Keratinocyte (primary cell): ENCODE measurements at regions not wholly inside any gene's neighbourhood (a gene's known extent, or its start where the extent isn't known, plus 50 kb on each side); places are given as distances from the start of the nearest gene placed in this dataset.

Experiments
- DNase-seq: peaks from one replicate; pipeline ENCODE4 v3.0.0-alpha.2; 2011; ENCODE audit warnings: low read depth, missing footprints, low spot score
- FAIRE-seq: peaks from 2 replicates; lab custom pipeline; 2011; peaks lifted over from hg19 to GRCh38; lab: Jason Lieb, UNC
- H2AFZ ChIP-seq: 2 replicates; pipeline ENCODE4 v1.6.0; 2012; ENCODE audit warnings: low read length, control low read depth, inconsistent platforms; ENCODE audit not compliant: control insufficient read depth
- H3K27ac ChIP-seq: 2 replicates; pipeline ENCODE4 v1.5.1; 2011; ENCODE audit warnings: low read length; ENCODE audit not compliant: control insufficient read depth, insufficient read depth
- H3K27me3 ChIP-seq: 3 replicates; pipeline ENCODE4 v1.6.0; 2011; ENCODE audit warnings: low read length; ENCODE audit not compliant: control insufficient read depth, insufficient read depth; ENCODE audit errors: extremely low read depth
- H3K36me3 ChIP-seq, 2 experiments: 2 replicates in 1 of 2; 3 replicates in 1 of 2; pipeline ENCODE4 v1.5.1; 2011; ENCODE audit warnings: low read length in 2 of 2, mild to moderate bottlenecking in 1 of 2; ENCODE audit not compliant: control insufficient read depth in 2 of 2, insufficient read depth in 2 of 2; ENCODE audit errors: extremely low read depth in 1 of 2
- H3K4me1 ChIP-seq: 3 replicates; pipeline ENCODE4 v1.5.1; 2011; ENCODE audit warnings: low read length; ENCODE audit not compliant: control insufficient read depth, insufficient read depth; ENCODE audit errors: extremely low read depth
- H3K4me2 ChIP-seq: 3 replicates; pipeline ENCODE4 v1.6.0; 2011; ENCODE audit warnings: low read depth, low read length; ENCODE audit not compliant: control insufficient read depth, insufficient read depth; ENCODE audit errors: extremely low read depth
- H3K4me3 ChIP-seq, 3 experiments: fragments of 200-600 bp in 1 of 3; sonication (generic) in 1 of 3; 2 replicates in 2 of 3; 3 replicates in 1 of 3; pipeline ENCODE4 v1.5.1; 2011 to 2016; ENCODE audit warnings: low read length in 3 of 3, mild to moderate bottlenecking in 3 of 3, control low read depth in 2 of 3, inconsistent platforms in 1 of 3, low read depth in 1 of 3, mixed read lengths in 1 of 3, mixed run types in 1 of 3, moderate library complexity in 1 of 3; ENCODE audit not compliant: control insufficient read depth in 2 of 3, insufficient read depth in 2 of 3; ENCODE audit errors: extremely low read depth in 1 of 3
- H3K79me2 ChIP-seq: 2 replicates; pipeline ENCODE4 v1.6.0; 2012; ENCODE audit warnings: low read length; ENCODE audit not compliant: control insufficient read depth, insufficient read depth
- H3K9ac ChIP-seq: 3 replicates; pipeline ENCODE4 v1.6.0; 2011; ENCODE audit warnings: low read length; ENCODE audit not compliant: control insufficient read depth, insufficient read depth; ENCODE audit errors: extremely low read depth
- H3K9me1 ChIP-seq: 3 replicates; pipeline ENCODE4 v1.6.0; 2011; ENCODE audit warnings: low read length; ENCODE audit not compliant: control insufficient read depth, insufficient read depth; ENCODE audit errors: extremely low read depth
- H3K9me3 ChIP-seq: 2 replicates; pipeline ENCODE4 v1.5.1; 2012; ENCODE audit warnings: low read depth, low read length; ENCODE audit not compliant: control insufficient read depth
- H4K20me1 ChIP-seq: 3 replicates; pipeline ENCODE4 v1.6.0; 2011; ENCODE audit warnings: low read length; ENCODE audit not compliant: control insufficient read depth, insufficient read depth; ENCODE audit errors: extremely low read depth
- EZH2 ChIP-seq: IDR thresholded peaks from one replicate; pipeline ENCODE4 v1.6.1; 2012; ENCODE audit warnings: inconsistent platforms, mild to moderate bottlenecking, low read length, moderate library complexity
- dilution Hi-C: fragments of 300-500 bp; cut with MboI; formaldehyde crosslinking; loops from one replicate; pipeline ENCODE4 v1.7.0; 2020; ENCODE audit warnings: low sequenced_read_pairs; ENCODE audit not compliant: extremely low pct_ligation_motif_present
- TF ChIP-seq, protein P1 (sequence below), 3 experiments: IDR thresholded peaks in 1 of 3; conservative IDR thresholded peaks in 1 of 3; optimal IDR thresholded peaks in 1 of 3; 2 replicates in 2 of 3; 3 replicates in 1 of 3; pipeline versions ENCODE3 to v1.5.1; 2011; ENCODE audit warnings: low read length in 3 of 3, mild to moderate bottlenecking in 3 of 3, moderate library complexity in 2 of 3, control low read depth in 1 of 3, inconsistent platforms in 1 of 3; ENCODE audit not compliant: insufficient read depth in 2 of 3; ENCODE audit errors: extremely low read depth in 1 of 3

DNA sequence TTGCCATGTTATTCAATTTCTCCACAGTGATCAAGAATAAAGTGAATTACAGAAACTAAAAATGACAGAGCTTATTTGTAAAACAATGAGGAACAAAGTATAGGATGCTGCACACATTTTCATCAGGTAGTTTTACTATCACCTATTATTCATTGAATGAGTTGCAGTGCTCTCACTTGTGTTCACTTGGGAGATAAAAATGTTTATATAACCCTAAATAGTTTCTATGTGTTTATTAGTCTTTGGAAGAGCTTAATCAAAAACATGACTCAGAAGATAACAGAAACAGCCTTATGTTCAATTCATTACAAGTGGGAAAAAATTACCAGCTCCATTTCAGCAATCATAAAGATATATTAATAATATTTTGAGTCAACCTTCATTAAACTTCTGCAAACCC, 796.2 kb downstream of the SLITRK1 start:
- no peak overlapping the region for H3K9ac ChIP-seq
- H2AFZ ChIP-seq: no peak overlapping the region
- H3K9me1 ChIP-seq: no peaks in the 10 kb centered on the region
- no peak overlapping the region for H3K27ac ChIP-seq
- no peak overlapping the region for H3K4me3 ChIP-seq
- no peak for FAIRE-seq
- H4K20me1 ChIP-seq: no peaks in the 10 kb centered on the region
- H3K4me2 ChIP-seq: no peak overlapping the region
- H3K27me3 ChIP-seq: no peaks in the 10 kb centered on the region
- H3K9me3 ChIP-seq: no peaks in the 10 kb centered on the region
- H3K79me2 ChIP-seq: no peaks in the 10 kb centered on the region
- no peaks in the 10 kb centered on the region for H3K4me1 ChIP-seq
- dilution Hi-C loops: no loop called here
- no peaks in the 10 kb centered on the region for H3K36me3 ChIP-seq
- TF ChIP-seq, protein P1, sequence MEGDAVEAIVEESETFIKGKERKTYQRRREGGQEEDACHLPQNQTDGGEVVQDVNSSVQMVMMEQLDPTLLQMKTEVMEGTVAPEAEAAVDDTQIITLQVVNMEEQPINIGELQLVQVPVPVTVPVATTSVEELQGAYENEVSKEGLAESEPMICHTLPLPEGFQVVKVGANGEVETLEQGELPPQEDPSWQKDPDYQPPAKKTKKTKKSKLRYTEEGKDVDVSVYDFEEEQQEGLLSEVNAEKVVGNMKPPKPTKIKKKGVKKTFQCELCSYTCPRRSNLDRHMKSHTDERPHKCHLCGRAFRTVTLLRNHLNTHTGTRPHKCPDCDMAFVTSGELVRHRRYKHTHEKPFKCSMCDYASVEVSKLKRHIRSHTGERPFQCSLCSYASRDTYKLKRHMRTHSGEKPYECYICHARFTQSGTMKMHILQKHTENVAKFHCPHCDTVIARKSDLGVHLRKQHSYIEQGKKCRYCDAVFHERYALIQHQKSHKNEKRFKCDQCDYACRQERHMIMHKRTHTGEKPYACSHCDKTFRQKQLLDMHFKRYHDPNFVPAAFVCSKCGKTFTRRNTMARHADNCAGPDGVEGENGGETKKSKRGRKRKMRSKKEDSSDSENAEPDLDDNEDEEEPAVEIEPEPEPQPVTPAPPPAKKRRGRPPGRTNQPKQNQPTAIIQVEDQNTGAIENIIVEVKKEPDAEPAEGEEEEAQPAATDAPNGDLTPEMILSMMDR (optimal IDR thresholded peaks at IDR 0.05 in 1 of 3, IDR thresholded peaks at IDR 0.05 in 1 of 3, conservative IDR thresholded peaks at IDR 0.05 in 1 of 3; ENCODE audit: extremely low read depth in 1 of 3, insufficient read depth in 2 of 3, low read length in 3 of 3): no peak
- no peak for TF ChIP-seq EZH2
- no peak for DNase-seq

DNA sequence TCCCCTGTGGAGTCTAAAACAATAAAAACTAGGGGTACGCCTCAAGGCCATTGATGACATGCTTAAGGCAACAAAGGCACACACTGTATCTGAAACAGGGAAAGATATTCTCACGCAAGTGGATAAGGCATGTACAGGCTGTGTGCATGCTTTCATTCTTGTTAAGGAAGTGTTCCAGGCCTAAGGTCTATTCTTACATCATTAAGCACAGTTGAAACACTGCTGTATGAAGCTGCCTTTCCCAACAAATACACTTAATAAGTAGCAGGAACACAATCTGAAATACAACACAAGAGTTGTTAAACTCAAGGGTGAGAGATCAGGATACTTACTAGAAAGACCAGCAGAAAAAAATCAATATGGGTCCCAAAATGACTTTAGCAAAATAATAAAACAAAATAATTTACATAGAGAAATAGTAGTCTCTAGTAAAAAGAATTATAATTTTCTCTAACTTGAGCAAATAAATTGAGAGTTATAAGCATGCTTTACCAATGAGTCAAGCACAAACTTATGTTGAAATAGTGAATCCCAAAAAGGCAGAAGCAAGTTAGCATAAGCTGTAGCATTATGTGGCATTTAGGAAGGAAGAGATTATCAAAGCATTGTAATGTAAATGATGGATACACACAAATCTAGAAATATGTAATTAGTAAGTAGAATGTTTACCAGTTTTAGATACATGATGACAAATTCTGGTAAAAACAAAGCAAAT, 796.9 kb downstream of the SLITRK1 start:
- no peak overlapping the region for H3K27ac ChIP-seq
- no peak overlapping the region for H3K4me2 ChIP-seq
- no peaks in the 10 kb centered on the region for H3K9me1 ChIP-seq
- no peak overlapping the region for H3K4me3 ChIP-seq
- TF ChIP-seq, protein P1 (optimal IDR thresholded peaks at IDR 0.05 in 1 of 3, IDR thresholded peaks at IDR 0.05 in 1 of 3, conservative IDR thresholded peaks at IDR 0.05 in 1 of 3; ENCODE audit: extremely low read depth in 1 of 3, insufficient read depth in 2 of 3, low read length in 3 of 3): no peak
- no peak for TF ChIP-seq EZH2
- no peaks in the 10 kb centered on the region for H3K4me1 ChIP-seq
- dilution Hi-C loops: no loop called here
- H3K9me3 ChIP-seq: no peaks in the 10 kb centered on the region
- no peaks in the 10 kb centered on the region for H3K79me2 ChIP-seq
- no peak for FAIRE-seq
- H3K9ac ChIP-seq: no peak overlapping the region
- no peaks in the 10 kb centered on the region for H3K36me3 ChIP-seq
- no peaks in the 10 kb centered on the region for H4K20me1 ChIP-seq
- no peaks in the 10 kb centered on the region for H3K27me3 ChIP-seq
- no peak overlapping the region for H2AFZ ChIP-seq
- no peak for DNase-seq
